ENCODE measurements at regions not wholly inside any gene's neighbourhood (a gene's known extent, or its start where the extent isn't known, plus 50 kb on each side); places are given as distances from the start of the nearest gene placed in this dataset.
A peak's percentile ranks its signal among the peaks of the same experiment; 100 is the strongest.

- DNase-seq (ENCODE audit: low read depth), result no peak
- peak; percentile 1 for TF ChIP-seq CTCF (IDR thresholded peaks at IDR 0.05; ENCODE audit: low read length, missing control alignments)
- H3K4me3 ChIP-seq (replicated peaks; ENCODE audit: low read depth, low read length), result no peak overlapping the region
Measured at GRCh38 chr13:89115307-89115706, 1444.1 kb downstream of the SLITRK5 start.

- H3K4me3 ChIP-seq (replicated peaks; ENCODE audit: low read depth, low read length), result no peak overlapping the region
- no peak for DNase-seq (ENCODE audit: low read depth)
- TF ChIP-seq CTCF (IDR thresholded peaks at IDR 0.05; ENCODE audit: low read length, missing control alignments), result no peak
Measured at GRCh38 chr13:89136678-89137077, 1465.5 kb downstream of the SLITRK5 start.

- no peak overlapping the region for H3K4me3 ChIP-seq (replicated peaks; ENCODE audit: low read depth, low read length)
- no peak for TF ChIP-seq CTCF (IDR thresholded peaks at IDR 0.05; ENCODE audit: low read length, missing control alignments)
- peak; percentile 22 for DNase-seq (ENCODE audit: low read depth)
Measured at GRCh38 chr13:89150362-89150761, 1479.2 kb downstream of the SLITRK5 start.

- DNase-seq (ENCODE audit: low read depth), result no peak
- no peak overlapping the region for H3K4me3 ChIP-seq (replicated peaks; ENCODE audit: low read depth, low read length)
- TF ChIP-seq CTCF (IDR thresholded peaks at IDR 0.05; ENCODE audit: low read length, missing control alignments), result no peak
Measured at GRCh38 chr13:89153941-89154340, 1482.8 kb downstream of the SLITRK5 start.

GRCh38 chr13:89163096-89163495, 1491.9 kb downstream of the SLITRK5 start:
- no peak for TF ChIP-seq CTCF (IDR thresholded peaks at IDR 0.05; ENCODE audit: low read length, missing control alignments)
- no peak for DNase-seq (ENCODE audit: low read depth)
- no peak overlapping the region for H3K4me3 ChIP-seq (replicated peaks; ENCODE audit: low read depth, low read length)

- H3K4me3 ChIP-seq (replicated peaks; ENCODE audit: low read depth, low read length), result no peak overlapping the region
- TF ChIP-seq CTCF (IDR thresholded peaks at IDR 0.05; ENCODE audit: low read length, missing control alignments), result no peak
- DNase-seq (ENCODE audit: low read depth), result no peak
Measured at GRCh38 chr13:89165685-89166084, 1494.5 kb downstream of the SLITRK5 start.

- no peak for DNase-seq (ENCODE audit: low read depth)
- no peak overlapping the region for H3K4me3 ChIP-seq (replicated peaks; ENCODE audit: low read depth, low read length)
Measured at GRCh38 chr13:89169951-89170350, 1498.8 kb downstream of the SLITRK5 start.

More at GRCh38 chr13:89169951-89170350, 1498.8 kb downstream of the SLITRK5 start:
- TF ChIP-seq CTCF (IDR thresholded peaks at IDR 0.05; ENCODE audit: low read length, missing control alignments), result no peak
